ENCODE measurements at regions not wholly inside any gene's neighbourhood (a gene's known extent, or its start where the extent isn't known, plus 50 kb on each side); places are given as distances from the start of the nearest gene placed in this dataset.

DNA sequence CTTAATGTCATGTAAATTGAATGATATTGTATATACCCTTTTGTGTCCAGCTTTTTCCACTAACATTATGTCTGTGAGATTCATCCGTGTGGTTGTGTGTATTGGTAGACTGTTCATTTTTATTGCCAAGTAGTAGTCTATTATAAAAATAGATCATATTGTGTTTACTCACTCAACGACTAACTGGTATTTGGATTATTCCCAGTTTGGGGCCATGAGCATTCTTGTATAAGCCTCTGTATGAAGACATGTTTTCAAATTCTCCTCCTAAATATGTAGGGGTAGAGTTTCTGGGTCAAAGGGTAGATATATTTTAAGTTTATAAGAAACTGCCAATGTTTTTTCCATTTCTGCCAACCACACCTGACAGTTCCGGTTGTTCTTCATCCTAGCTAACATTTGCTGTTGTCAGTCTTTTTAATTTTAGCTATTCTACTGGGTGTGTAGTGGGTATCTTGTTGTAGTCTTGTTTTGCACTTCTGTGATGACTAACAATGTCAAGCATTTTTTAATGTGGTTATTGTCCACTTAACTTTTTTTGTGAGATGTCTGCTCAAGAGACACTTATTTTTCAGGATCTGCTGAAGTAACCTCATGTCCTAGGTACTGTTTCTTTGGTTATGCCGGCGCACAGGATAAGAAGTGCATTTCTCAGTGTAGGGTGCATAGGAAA is 93.2 kb downstream of the DACT1 start:
- intact Hi-C loops (cut with DNase I) = loop anchor here (5.0 kb wide), 1 partner anchor 94 kb away; the partner anchor contains the start of gene DACT1

DNA sequence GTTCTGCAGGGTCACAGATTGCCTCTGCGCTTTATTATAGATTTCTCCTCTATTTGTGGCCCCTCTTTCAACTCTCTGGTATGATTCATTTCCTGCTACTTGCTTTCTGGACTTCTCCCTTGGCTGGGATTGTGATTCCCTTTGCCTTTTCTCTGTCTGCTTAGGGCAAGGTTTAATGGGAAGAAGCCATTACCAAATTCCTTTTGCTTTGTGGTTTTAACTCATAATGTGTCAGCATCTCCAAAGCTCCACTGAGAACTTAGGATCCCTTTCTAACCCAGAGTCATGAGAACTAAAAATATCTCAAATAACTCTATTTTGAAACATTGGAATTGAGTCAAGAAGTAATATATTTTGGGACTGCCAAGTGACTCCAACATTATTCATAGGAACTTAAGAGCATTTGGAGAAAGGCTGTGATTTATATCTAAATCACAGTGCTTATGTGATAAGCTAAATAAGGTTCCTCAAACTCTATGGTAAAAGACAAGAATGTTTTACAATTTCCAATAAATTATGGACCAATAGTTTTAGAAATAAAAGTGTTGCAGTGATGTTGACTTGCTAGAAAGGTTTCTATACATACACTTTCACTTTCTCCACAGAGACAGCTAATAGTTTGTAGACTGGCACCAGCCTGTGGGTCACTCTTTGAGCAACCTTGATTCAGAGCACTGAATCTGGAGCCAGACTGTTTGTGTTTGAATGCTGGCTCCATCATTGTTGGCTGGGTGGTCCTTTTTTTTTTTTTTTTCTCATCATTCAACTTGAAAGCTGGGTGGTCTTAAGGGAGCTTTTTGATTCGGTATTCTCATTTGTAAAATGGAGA is 93.9 kb downstream of the DACT1 start:
- DNase-seq (ENCODE audit: low spot score in 2 of 2) = no peak
- Histone ChIP-seq H3K4me1 (peaks cover 0 to 12% of the 10 kb centered on the region in 2 donors), H3K27ac (peak overlapping the region; percentile 69 to 70), H3K9me3 (no peaks in the 10 kb centered on the region), H3K27me3 (no peaks in the 10 kb centered on the region), H3K4me3 (peak overlapping the region in 1 of 2 donors; percentile 22), H3K36me3 (no peaks in the 10 kb centered on the region)
- intact Hi-C loops (cut with DNase I) = loop anchor here (5.0 kb wide), 1 partner anchor 94 kb away; the partner anchor contains the start of gene DACT1
- TF ChIP-seq, protein P1, sequence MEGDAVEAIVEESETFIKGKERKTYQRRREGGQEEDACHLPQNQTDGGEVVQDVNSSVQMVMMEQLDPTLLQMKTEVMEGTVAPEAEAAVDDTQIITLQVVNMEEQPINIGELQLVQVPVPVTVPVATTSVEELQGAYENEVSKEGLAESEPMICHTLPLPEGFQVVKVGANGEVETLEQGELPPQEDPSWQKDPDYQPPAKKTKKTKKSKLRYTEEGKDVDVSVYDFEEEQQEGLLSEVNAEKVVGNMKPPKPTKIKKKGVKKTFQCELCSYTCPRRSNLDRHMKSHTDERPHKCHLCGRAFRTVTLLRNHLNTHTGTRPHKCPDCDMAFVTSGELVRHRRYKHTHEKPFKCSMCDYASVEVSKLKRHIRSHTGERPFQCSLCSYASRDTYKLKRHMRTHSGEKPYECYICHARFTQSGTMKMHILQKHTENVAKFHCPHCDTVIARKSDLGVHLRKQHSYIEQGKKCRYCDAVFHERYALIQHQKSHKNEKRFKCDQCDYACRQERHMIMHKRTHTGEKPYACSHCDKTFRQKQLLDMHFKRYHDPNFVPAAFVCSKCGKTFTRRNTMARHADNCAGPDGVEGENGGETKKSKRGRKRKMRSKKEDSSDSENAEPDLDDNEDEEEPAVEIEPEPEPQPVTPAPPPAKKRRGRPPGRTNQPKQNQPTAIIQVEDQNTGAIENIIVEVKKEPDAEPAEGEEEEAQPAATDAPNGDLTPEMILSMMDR (IDR thresholded peaks at IDR 0.05) = no peak

More for the DNA sequence above, 93.2 kb downstream of the DACT1 start:
- no peak for DNase-seq (ENCODE audit: low spot score in 2 of 2)
- TF ChIP-seq, protein P1 (IDR thresholded peaks at IDR 0.05) = no peak
- Histone ChIP-seq H3K4me1 (peaks cover 0 to 12% of the 10 kb centered on the region in 2 donors), H3K9me3 (no peaks in the 10 kb centered on the region), H3K36me3 (no peaks in the 10 kb centered on the region), H3K27me3 (no peaks in the 10 kb centered on the region), H3K4me3 (no peak overlapping the region), H3K27ac (peak overlapping the region; percentile 69 to 70)

DNA sequence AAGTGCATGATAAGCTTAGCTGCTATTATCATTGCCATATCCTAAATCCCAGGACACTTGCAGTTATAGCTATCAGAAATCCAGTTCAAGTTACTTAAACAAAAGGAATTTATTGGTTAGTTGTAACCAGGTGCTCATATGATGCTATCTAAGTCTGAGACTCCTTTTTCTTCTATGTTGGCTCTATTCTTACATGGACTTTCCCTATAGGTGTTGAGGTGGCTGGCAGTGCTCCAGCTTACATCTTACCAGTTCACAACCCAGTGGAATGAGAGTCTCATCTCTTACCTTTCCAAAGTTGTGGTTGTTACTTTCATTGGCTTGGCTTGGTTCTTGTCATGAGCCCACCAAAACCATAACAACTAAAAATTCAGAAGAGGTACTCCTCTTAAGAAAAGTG is 94.6 kb downstream of the DACT1 start:
- Histone ChIP-seq H3K4me3 (no peak overlapping the region), H3K9me3 (no peaks in the 10 kb centered on the region), H3K27ac (peak overlapping the region in 1 of 2 donors; percentile 70), H3K4me1 (peaks cover 0 to 12% of the 10 kb centered on the region in 2 donors), H3K27me3 (no peaks in the 10 kb centered on the region), H3K36me3 (no peaks in the 10 kb centered on the region)
- intact Hi-C loops (cut with DNase I) = loop anchor here (5.0 kb wide), 1 partner anchor 95 kb away; the partner anchor contains the start of gene DACT1
- TF ChIP-seq, protein P1 (IDR thresholded peaks at IDR 0.05) = no peak
- DNase-seq (ENCODE audit: low spot score in 2 of 2) = no peak

DNA sequence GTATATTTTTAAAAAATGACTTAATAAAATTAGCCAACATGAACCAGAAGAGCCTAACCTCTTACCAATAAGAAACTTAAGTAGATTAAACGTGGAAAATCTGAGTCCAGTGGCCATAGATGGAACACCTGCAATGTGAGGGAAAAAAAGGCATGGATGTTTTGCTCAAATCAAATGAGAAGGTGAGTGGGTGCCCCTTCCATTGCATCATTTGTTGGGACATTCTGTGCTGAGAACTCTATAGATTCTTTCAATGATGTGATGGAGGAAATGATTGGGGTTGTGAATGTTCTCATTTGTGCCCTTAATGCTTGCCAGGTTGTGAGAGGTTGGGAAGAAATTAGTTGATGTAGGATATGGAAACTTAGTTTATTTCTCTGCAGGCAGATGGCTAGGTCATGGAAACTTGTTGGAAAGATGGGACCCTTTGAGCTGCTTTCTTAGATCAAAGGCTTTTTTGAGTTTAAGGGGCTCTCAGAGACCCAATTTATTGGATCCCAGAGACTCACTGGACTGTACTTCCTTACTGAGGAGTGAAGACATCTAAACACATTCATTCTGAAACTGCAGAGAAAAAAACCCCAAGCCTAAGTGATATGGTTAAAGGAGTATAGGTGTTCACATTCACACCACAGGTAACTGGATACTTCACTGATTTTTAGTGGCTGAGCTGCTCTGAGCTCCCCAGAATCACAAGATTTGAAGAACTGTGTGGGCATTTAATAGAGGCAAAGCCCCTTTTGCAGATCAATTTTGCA is 95.9 kb downstream of the DACT1 start:
- Histone ChIP-seq H3K4me1 (peaks cover 0 to 12% of the 10 kb centered on the region in 2 donors), H3K9me3 (no peaks in the 10 kb centered on the region), H3K4me3 (no peak overlapping the region), H3K27me3 (no peaks in the 10 kb centered on the region), H3K36me3 (no peaks in the 10 kb centered on the region), H3K27ac (no peak overlapping the region)
- intact Hi-C loops (cut with DNase I) = loop anchor here (5.0 kb wide), 1 partner anchor 96 kb away; the partner anchor contains the start of gene DACT1
- TF ChIP-seq, protein P1 (IDR thresholded peaks at IDR 0.05) = no peak
- DNase-seq (ENCODE audit: low spot score in 2 of 2) = no peak

DNA sequence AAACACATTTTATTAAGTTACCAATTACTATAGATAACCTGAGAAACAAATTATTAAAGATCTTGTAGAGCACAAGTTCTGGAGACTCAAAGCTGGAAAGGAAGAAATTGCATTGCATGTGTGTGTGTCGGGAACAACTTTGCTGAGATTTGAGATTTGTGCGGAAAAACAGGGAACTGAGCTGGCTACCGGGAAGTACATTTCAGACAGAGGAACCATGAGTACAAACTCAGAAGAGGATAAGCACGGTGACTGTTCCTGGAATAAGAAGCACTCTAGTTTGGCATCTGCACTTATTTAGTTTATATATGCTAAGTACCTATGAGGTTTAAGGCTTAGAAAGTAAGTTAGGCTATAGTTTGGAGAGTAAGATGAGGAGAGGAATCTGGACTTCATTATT is 97.8 kb downstream of the DACT1 start:
- TF ChIP-seq, protein P1 (IDR thresholded peaks at IDR 0.05) = no peak
- no peak overlapping the region for H3K27ac ChIP-seq
- intact Hi-C loops (cut with DNase I) = no loop called here
- no peak overlapping the region for H3K4me3 ChIP-seq
- H3K36me3 ChIP-seq = no peaks in the 10 kb centered on the region
- no peaks in the 10 kb centered on the region for H3K27me3 ChIP-seq
- no peak for DNase-seq (ENCODE audit: low spot score in 2 of 2)
- peaks cover 0 to 12% of the 10 kb centered on the region in 2 donors for H3K4me1 ChIP-seq
- H3K9me3 ChIP-seq = no peaks in the 10 kb centered on the region
